HG03175 (cell line): ENCODE measurements at regions not wholly inside any gene's neighbourhood (a gene's known extent, or its start where the extent isn't known, plus 50 kb on each side); places are given as distances from the start of the nearest gene placed in this dataset.
"Not testable (repeated sequence)": the region's sequence is repeated elsewhere in the genome, so short reads cannot be mapped to it uniquely, and the experiment has no call there.

Experiments used
- ATAC-seq: cut with Tn5 transposase; IDR thresholded peaks from one replicate; pipeline ENCODE4 v1.9.1; 2021; ENCODE audit warnings: mild to moderate bottlenecking, moderate library complexity; ENCODE audit not compliant: unreplicated experiment

DNA sequence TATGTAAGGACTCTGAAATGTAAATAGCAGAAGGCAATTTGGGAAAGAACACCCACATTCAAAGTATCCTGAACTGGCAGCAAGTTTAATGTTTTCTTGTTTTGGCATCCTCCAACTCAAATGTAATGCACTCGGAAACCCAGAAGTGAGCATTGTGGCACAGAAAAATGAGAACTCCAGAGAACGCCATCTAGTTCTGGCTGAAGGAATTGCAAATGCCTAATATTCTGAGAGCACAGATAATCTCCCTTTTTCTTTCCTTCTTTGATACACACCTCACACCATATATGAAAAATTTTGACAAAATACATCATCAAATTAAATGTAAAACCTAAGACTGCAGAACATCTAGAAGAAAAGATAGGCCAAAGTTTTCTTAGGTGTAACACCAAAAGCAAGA is 52.1 kb downstream of the PWWP3B start:
- no peak for ATAC-seq

DNA sequence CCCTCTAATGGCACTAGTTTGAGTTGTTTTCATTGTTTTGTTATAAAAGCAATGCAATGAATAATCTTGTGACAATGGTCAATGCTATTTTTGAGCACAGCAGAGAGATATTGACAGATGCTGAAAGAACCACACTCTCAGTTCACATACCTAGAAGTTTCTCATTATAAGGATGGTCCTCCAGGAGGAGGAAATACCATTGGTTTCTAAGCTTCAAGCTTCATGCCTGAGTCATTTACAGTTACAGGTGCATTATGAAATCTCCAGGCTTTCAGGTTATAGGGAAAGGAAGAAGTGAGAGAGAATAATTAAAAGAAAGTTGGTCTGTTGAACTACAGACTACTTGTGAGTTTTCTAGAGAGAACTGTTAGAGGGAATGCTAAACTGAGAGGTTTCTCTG is 75.3 kb downstream of the PWWP3B start:
- no peak for ATAC-seq

DNA sequence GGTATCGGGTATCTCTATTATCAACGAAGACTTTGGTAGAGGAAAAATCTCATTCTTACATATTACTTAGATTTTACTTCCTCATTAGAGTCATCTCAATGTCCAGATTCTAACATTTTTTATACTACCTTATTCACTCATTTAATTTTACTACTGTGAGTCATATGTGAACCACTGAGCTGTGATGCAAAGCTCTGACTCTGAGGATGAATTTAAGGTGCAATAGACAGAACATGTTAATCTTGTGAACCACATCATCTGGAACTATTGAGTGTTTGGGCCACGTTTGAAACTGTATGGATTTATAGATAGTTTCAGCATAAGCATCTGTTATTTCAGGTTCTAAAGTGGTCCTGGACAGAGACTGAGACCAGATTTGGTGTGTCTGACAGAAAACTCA is 78.4 kb downstream of the PWWP3B start:
- ATAC-seq, result no peak

DNA sequence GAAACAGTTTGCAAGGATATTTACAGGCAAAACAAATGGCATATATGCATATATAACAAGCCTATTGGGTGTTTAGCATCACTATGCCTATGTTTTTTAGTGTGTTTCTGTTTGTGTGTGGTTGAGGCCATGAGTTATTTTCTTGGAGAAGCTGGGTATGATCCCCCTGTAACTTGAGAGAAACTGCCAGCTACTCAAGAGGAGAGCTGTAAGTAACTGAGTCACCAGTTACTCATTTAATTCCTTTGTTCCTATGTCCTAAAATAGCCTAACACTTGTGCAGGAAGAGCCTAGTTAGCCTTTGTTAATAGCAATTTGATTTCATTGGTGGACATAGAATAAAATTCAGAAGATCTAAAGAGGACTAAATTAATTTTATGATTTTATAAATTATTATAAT is 79.1 kb downstream of the PWWP3B start:
- ATAC-seq, result no peak

DNA sequence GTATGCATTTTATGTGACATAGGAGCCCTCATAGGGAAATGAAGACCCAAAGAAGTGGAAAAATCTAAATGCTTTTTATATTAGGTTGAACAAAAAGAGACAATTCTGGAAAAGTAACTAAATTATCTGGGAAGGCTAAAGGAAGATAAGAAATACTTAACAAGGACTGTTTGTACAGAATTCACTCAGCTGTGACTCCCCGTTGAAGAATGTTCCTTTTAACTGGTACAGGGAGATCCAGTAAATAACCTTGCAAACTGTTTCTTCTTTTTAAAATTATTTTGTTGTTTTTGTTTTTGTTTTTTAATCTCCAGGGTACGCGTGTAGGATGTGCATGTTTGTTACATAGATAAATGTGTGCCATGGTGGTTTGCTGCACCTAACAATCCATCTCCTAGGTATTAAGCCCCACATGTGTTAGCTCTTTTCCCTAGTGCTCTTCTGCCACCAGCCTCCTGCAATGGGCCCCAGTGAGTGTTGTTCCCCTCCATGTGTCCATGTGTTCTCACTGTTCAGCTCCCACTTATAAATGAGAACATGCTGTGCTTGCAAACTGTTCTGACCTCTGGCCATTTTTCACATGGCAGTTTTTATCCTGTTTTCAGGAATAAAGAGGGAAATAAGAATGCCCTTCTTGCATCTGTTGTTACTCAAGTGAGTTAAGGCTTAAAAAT is 81.7 kb downstream of the PWWP3B start:
- ATAC-seq, result no peak

DNA sequence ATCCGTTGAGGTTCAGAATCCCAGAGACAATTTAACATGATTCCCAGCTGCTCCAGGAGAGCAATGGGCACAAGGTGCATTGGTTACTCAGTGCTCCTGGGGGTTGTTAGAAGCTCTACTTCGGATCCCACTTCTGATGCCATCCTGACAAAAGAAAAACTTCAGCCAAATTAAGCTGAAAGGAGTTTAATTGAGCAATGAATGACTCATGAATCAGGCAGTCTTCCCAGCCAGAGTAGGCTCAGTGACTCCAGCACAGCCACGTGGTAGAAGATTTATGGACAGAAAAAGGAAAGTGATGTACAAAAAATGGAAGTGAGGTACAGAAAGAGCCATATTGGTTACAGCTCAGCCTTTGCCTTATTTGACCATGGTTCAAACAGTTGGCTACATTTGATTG is 95.7 kb downstream of the PWWP3B start:
- no peak for ATAC-seq

DNA sequence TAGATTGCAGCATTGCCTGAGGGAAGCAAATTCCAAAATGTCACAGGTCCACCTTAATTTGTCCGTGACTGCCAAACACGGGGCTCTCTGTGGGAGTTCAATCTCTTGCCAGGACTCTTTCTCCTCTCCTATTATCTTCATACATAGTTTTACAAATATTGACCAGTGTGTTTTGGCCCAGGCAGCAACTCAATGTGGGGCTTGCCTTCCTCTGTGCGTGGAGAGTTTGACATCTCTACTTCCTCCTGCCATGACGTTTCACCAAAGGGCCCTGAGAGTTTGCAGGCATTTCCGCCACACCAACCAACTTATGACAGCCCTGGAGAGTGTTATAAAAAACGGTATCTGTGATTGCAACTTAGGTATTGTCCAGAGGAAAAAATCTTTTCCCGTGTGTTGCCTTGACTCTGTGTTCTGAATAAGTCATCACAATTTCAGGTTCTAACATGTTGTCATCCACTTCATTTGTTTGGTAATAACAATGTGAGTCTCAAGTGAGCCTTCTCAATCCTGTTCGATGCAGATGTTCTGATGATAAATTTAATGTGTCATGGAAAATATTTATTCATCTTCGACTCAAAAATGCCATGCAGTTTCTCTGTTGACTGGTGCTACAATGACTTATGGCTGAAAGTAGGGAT is 106.0 kb downstream of the PWWP3B start:
- ATAC-seq, result not testable (repeated sequence)

DNA sequence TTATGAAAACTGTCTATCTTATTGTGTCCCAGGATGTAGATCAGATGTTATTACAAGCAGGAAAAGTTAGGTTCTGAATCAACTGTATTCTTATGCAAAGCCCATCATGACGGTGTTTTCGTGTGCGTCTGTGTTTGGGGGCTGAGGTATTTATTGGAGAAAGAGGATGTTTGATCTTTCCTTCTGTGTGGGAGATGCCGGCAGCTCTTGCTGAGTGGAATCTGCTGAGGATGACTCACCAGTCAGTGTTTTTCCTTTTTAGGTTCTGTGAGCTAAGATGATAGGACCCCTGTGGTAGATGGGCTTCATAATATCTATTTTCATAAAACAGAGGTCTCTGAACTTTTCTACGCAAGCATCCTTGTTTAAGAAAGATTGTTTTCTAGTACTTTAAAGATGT is 107.1 kb downstream of the PWWP3B start:
- ATAC-seq, result not testable (repeated sequence)

DNA sequence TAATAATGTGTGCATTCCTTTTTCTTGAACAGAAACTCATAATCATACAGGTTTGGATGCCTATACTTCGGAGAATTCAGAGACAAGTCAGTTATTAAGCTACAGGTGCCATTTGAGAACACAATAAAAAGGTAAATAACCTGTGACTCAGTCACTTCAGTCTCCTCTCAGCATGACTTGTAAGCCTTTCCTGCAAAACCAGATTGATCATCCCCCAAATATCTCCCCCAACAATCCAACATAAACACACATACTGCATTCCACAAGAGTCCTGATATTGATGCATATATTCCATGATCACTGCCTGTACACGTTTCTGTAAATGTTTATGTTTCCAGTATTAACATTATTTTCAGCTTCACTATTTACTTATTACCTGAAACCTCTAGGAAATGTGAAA is 110.8 kb downstream of the PWWP3B start:
- ATAC-seq, result no peak

DNA sequence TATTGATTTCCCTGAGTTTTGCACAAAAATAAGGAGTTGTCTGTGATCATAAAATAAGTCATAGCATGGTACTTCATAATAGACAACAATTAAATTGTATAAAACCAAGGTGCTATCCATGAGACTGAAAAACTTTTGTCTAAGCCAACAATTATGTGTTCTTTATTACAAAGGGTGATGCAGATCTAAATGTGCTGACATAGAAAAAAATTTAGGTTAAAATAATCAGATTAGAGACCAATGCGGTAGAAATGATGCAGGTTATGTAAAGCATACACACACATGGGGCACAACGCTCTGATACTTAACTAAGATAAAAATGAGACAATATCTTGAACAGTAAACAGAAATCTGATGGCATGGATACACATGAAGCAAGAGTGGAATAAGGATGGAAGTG is 113.3 kb downstream of the PWWP3B start:
- no peak for ATAC-seq

DNA sequence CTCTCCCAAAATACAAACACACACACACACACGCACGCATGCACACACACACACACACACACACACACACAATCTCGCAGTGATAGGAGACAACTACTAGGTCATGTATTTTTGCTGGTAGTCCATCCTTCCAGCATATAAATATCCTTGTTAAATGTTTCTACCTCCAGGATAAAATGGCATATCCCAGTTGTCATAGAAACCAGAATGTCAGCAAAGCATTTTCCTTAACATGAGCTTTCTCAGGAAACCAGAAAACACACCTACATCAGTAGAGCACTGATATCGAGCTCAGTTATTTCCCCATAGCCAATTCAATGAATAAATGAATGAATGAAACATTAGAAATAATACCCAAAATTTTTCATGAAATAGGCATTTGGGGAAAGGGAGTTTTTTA is 115.7 kb downstream of the PWWP3B start:
- no peak for ATAC-seq

DNA sequence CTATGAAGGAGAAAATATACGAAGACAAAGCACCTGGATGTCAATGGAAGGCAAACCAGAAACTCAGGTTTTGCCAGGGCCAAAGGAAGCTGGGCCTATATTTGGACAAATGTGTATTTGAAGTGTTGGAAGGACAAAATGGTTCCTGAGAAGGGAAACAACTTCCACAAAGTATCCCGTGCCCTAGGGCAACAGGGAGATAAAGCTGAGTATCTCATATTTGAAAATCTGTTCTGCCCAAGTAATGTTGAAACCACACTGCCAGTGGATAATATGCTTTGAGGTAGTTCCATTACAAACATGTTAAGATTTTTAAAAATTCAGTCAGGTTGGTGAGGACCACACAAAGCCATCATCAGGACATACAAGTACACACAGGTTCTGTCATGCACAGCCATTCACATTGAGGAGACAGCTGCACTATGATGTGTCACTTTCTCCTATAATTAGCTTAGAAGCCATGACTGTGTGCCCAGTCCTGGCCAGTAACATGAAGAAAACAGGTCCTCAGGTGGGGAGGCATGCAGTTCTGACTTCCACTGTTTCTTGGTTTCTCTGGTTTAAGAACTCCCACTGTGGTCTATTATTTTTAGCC is 116.4 kb downstream of the PWWP3B start:
- no peak for ATAC-seq

DNA sequence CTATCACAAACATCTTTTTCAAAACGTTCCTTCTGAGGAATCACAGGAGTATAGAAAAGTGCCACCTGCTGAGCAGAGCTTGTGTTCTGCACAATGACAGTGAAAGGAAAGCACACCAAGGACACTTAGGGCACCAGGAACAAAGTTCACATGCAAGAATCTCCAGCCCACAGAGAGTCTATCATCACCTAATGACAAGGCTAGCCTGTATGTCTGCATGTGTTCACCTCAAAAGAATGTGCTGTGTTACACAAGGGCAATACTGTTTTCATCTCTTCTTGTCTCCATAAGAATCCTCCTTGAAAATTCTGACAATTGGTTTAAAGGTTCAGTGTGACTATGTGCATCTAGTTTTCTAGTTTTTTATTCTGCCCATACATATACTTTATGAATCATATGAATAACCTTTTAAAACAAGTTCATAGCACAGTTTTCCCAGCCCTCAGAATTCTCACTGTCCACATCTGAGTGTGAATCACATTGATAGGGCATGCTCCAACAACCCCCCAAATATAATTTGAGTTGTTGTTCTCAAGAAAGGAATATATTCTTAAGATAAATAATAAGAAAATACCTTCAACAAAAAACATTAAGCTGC is 118.0 kb downstream of the PWWP3B start:
- no peak for ATAC-seq

DNA sequence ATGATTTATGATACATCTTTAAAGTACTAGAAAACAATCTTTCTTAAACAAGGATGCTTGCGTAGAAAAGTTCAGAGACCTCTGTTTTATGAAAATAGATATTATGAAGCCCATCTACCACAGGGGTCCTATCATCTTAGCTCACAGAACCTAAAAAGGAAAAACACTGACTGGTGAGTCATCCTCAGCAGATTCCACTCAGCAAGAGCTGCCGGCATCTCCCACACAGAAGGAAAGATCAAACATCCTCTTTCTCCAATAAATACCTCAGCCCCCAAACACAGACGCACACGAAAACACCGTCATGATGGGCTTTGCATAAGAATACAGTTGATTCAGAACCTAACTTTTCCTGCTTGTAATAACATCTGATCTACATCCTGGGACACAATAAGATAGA is 122.7 kb downstream of the PWWP3B start:
- not testable (repeated sequence) for ATAC-seq

DNA sequence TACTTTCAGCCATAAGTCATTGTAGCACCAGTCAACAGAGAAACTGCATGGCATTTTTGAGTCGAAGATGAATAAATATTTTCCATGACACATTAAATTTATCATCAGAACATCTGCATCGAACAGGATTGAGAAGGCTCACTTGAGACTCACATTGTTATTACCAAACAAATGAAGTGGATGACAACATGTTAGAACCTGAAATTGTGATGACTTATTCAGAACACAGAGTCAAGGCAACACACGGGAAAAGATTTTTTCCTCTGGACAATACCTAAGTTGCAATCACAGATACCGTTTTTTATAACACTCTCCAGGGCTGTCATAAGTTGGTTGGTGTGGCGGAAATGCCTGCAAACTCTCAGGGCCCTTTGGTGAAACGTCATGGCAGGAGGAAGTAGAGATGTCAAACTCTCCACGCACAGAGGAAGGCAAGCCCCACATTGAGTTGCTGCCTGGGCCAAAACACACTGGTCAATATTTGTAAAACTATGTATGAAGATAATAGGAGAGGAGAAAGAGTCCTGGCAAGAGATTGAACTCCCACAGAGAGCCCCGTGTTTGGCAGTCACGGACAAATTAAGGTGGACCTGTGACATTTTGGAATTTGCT is 123.8 kb downstream of the PWWP3B start:
- not testable (repeated sequence) for ATAC-seq

DNA sequence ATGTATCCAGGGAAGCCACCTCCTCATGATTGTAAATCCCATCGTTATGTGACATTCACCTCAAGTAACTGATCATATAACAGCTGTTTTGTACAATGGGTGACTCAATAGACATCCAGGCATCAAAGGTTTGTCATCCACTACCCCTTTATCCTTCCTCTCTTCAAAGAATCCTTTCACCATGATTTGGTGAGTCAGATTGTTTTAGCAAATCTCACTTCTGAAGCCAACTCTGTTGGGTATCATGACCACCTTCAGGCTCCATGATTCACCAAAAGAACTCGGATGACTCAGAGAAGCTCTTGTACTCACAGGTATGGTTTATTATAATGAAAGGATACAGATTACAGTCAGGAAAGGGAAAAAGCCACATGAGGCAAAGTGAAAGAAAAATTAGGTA is 132.1 kb downstream of the PWWP3B start:
- no peak for ATAC-seq

DNA sequence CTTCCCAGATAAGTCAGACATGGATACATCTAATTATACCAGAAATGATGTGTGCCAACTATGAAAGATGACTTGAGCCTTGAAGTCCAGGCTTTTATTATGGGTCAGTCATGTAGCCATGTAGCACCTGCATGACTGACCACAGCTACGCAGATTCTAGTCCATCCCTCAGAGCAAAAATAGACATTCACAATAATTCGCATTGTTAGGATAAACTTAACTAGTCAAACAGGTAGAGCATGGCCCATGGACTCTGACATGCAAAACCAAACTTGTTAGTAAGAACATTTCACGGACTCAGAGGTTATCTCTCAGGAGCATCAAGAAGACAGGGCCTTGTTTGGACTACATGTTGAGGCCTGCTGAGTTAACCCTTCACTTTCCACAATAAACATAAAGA is 132.6 kb downstream of the PWWP3B start:
- ATAC-seq, result no peak

DNA sequence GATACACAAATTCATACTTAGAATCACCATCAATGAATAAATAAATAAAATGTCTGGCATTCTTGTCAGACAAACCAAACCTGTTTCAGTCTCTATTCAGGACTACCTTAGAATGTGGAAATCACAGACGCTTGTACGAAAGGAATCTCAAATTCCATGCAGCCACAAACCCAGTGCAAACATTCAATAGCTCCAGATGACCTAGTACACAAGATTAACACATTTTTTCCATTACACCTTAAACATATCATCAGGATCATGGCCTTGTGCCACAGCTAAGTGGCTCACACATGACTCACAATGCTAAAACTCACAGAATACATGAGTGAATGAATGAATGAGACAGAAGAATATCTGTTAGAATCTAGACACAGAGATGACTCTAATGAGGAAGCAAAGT is 134.2 kb downstream of the PWWP3B start:
- ATAC-seq, result no peak

DNA sequence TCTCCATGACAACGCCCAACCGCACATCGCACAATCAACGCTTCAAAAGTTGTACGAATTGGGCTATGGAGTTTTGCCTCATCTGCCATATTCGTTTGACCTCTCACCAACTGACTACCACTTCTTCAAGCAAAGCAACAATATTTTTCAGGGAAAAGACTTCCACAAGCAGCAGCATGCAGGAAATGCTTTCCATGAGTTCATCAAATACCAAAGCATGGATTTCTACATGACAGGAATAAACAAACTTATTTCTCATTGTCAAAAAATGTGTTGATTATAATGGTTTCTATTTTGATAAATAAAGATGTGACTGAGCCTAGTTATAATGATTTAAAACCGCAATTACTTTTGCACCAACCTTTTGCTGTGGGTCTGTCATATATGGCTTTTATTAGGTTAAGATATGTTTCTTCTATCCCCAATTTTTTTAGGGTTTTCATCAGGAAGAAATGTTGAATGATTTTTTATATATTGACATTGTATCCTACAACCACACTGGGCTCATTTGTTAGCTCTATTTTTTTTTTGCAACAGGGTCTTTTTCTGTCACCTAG is 138.4 kb downstream of the PWWP3B start:
- ATAC-seq, result no peak

DNA sequence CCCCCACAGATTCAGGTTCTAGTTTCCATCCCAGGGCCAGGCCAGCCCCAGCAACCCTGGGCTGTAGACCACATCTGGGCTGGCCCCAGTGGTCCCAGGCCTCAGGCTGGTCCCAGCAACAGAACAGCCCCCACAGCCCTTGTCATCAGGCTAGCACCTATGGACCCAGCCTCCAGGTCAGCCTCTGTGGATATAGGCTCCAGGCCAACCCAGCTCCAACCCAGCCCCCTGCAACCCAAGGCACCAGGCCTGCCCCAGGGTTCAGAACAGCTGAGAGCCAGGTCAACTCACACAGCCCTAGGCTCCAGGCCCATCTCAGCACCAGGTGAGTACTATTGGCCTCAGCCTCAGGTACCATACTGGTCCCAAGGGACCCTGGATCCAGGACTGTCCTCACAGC is 155.3 kb downstream of the PWWP3B start:
- ATAC-seq, result no peak

DNA sequence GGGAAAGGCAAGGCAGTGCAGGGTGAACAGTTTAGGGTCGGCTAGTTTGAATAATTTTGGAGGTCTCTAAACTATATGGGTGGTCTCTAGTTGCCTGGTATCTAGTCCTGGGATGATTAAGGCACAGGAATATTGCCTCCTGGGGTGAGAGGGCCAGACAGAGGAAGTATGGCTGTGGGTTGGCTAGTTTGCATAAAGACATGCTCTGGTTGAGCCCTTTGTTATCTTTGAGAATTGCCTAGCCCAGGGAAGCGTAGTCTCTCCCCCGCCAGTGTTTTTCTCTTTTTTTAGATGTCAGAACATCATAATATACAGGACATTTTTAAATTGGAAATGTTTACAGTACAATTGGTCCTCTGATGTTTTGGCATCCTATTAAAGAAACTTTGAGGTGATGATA is 163.5 kb downstream of the PWWP3B start:
- ATAC-seq, result no peak
